ENCODE measurements at regions not wholly inside any gene's neighbourhood (a gene's known extent, or its start where the extent isn't known, plus 50 kb on each side); places are given as distances from the start of the nearest gene placed in this dataset.
"Not testable (repeated sequence)": the region's sequence is repeated elsewhere in the genome, so short reads cannot be mapped to it uniquely, and the experiment has no call there.

GRCh38 chr4:115194612-115195011 is 81.2 kb upstream of the NDST4 start:
- CTCF ChIA-PET, result not testable (repeated sequence)

GRCh38 chr4:115190529-115190928 is 77.1 kb upstream of the NDST4 start:
- H3K9me3 ChIP-seq (ENCODE audit: control insufficient read depth, insufficient read depth, low read depth, low read length), result no peaks in the 10 kb centered on the region
- no peaks in the 10 kb centered on the region for H3K4me1 ChIP-seq (ENCODE audit: control insufficient read depth, insufficient read depth, low read length)
- no peak overlapping the region for H3K27ac ChIP-seq (ENCODE audit: extremely low read depth, low read depth, low read length)
- H3K36me3 ChIP-seq (ENCODE audit: control insufficient read depth in 2 of 2, insufficient read depth in 1 of 2, low read length in 2 of 2), result no peaks in the 10 kb centered on the region
- ChIA-PET CTCF (no interaction called here), POLR2A (no interaction called here)
- TF ChIP-seq ZNF610 (tag by site-specific recombination; IDR thresholded peaks at IDR 0.05; ENCODE audit: borderline replicate concordance), result no peak
- TF ChIP-seq ZNF146 (tag by site-specific recombination; IDR thresholded peaks at IDR 0.05), result peak; percentile 83
- no peak overlapping the region for H3K4me3 ChIP-seq (ENCODE audit: low read depth, low read length)

More at GRCh38 chr4:115194612-115195011, 81.2 kb upstream of the NDST4 start:
- H3K4me1 ChIP-seq (ENCODE audit: control insufficient read depth, insufficient read depth, low read length); H3K4me3 ChIP-seq (ENCODE audit: low read depth, low read length); H3K27ac ChIP-seq (ENCODE audit: extremely low read depth, low read depth, low read length); POLR2A ChIA-PET; H3K36me3 ChIP-seq (ENCODE audit: control insufficient read depth in 2 of 2, insufficient read depth in 1 of 2, low read length in 2 of 2); H3K9me3 ChIP-seq (ENCODE audit: control insufficient read depth, insufficient read depth, low read depth, low read length): not testable (repeated sequence)
- TF ChIP-seq OVOL3 (tag by site-specific recombination; IDR thresholded peaks at IDR 0.05), result 0 out of 2 replicates have a peak, but pooled peaks have one; percentile 20
- peak; percentile 37; the same call in 1 of the 2 replicates for TF ChIP-seq OSR2 (tag by site-specific recombination; IDR thresholded peaks at IDR 0.05)
- TF ChIP-seq FEZF1 (tag by site-specific recombination; IDR thresholded peaks at IDR 0.05), result peak; percentile 56
- TF ChIP-seq ZNF843 (tag by site-specific recombination; IDR thresholded peaks at IDR 0.05), result peak; percentile 71; the same call in 1 of the 2 replicates
- TF ChIP-seq ZNF580 (tag by site-specific recombination; IDR thresholded peaks at IDR 0.05), result 0 out of 2 replicates have a peak, but pooled peaks have one; percentile 19

GRCh38 chr4:115187136-115187535 is 73.7 kb upstream of the NDST4 start:
- H3K4me1 ChIP-seq (ENCODE audit: control insufficient read depth, insufficient read depth, low read length), result no peaks in the 10 kb centered on the region
- no peak overlapping the region for H3K4me3 ChIP-seq (ENCODE audit: low read depth, low read length)
- CTCF ChIA-PET, result no interaction called here
- H3K27ac ChIP-seq (ENCODE audit: extremely low read depth, low read depth, low read length), result no peak overlapping the region
- no peaks in the 10 kb centered on the region for H3K36me3 ChIP-seq (ENCODE audit: control insufficient read depth in 2 of 2, insufficient read depth in 1 of 2, low read length in 2 of 2)
- POLR2A ChIA-PET, result no interaction called here
- no peaks in the 10 kb centered on the region for H3K9me3 ChIP-seq (ENCODE audit: control insufficient read depth, insufficient read depth, low read depth, low read length)
- TF ChIP-seq ZNF621 (tag by site-specific recombination; IDR thresholded peaks at IDR 0.05) (no peak), ZNF266 (tag by site-specific recombination; IDR thresholded peaks at IDR 0.05; ENCODE audit: low read depth) (no peak), ZNF366 (tag by site-specific recombination; conservative IDR thresholded peaks at IDR 0.05) (no peak), ZNF518A (tag by site-specific recombination; conservative IDR thresholded peaks at IDR 0.05; ENCODE audit: low read depth) (no peak), ZBTB48 (tag by site-specific recombination; IDR thresholded peaks at IDR 0.05) (no peak), ZNF248 (tag by site-specific recombination; IDR thresholded peaks at IDR 0.05) (no peak), ZNF169 (tag by site-specific recombination; IDR thresholded peaks at IDR 0.05) (no peak), ZIC2 (tag by site-specific recombination; IDR thresholded peaks at IDR 0.05) (no peak), YY1 (tag by site-specific recombination; IDR thresholded peaks at IDR 0.05) (no peak), ZNF280D (tag by site-specific recombination; IDR thresholded peaks at IDR 0.05) (no peak), PRDM4 (tag by site-specific recombination; IDR thresholded peaks at IDR 0.05) (no peak), ZNF830 (tag by site-specific recombination; IDR thresholded peaks at IDR 0.05; ENCODE audit: low read depth) (no peak), ZNF311 (tag by site-specific recombination; IDR thresholded peaks at IDR 0.05; ENCODE audit: borderline replicate concordance) (no peak)
